T-cell (primary cell): ENCODE measurements at regions not wholly inside any gene's neighbourhood (a gene's known extent, or its start where the extent isn't known, plus 50 kb on each side); places are given as distances from the start of the nearest gene placed in this dataset.

ENCODE experiments used
- ATAC-seq, 4 experiments: fragments of 200-7000 bp in 3 of 4; fragments of 150-1000 bp in 1 of 4; cut with Tn5 transposase; replicated peaks in 1 of 4; 1 replicate in 3 of 4; 2 replicates in 1 of 4; pipeline ENCODE4 v1.10.0; 2021; ENCODE audit warnings: moderate library complexity in 3 of 4, mild to moderate bottlenecking in 2 of 4, moderate number of reproducible peaks in 1 of 4
- CTCF ChIA-PET, 2 donors: fragments of 300-600 bp; sonication (Branson Sonifier 250); formaldehyde crosslinking; loops; one replicate each; lab custom pipeline; 2022; ENCODE audit warnings: antibody characterized with exemption in 2 of 2; lab: Charles Lee
- POLR2A ChIA-PET, 2 donors: fragments of 300-600 bp; sonication (Branson Sonifier 250); formaldehyde crosslinking; loops; one replicate each; lab custom pipeline; 2022; ENCODE audit warnings: antibody characterized with exemption in 2 of 2; lab: Charles Lee
- DNase-seq, 35 experiments: peaks; one replicate each; pipeline versions ENCODE4 v3.0.0 to v3.0.0-alpha.2; 2013 to 2023
- H3K27ac ChIP-seq: one replicate; pipeline ENCODE4 v1.5.1; 2013; ENCODE audit warnings: low read length
- H3K27me3 ChIP-seq, 2 experiments: replicated peaks in 1 of 2; 1 replicate in 1 of 2; 2 replicates in 1 of 2; pipeline versions ENCODE4 v1.6.1 to v1.7.0; 2013; ENCODE audit warnings: low read length in 1 of 2, mixed read lengths in 1 of 2; ENCODE audit not compliant: control insufficient read depth in 2 of 2, insufficient read depth in 2 of 2; ENCODE audit errors: extremely low read depth in 1 of 2
- H3K36me3 ChIP-seq, 2 donors: 1 replicate in 1 of 2; 2 replicates in 1 of 2; pipeline versions ENCODE4 v1.6.1 to v1.7.0; 2013; ENCODE audit warnings: low read length in 1 of 2; ENCODE audit not compliant: control insufficient read depth in 2 of 2, insufficient read depth in 1 of 2; ENCODE audit errors: extremely low read depth in 1 of 2
- H3K4me1 ChIP-seq, 2 experiments: 1 replicate in 1 of 2; 2 replicates in 1 of 2; pipeline versions ENCODE4 v1.6.1 to v1.7.0; 2013; ENCODE audit warnings: low read length in 2 of 2, mixed read lengths in 1 of 2; ENCODE audit not compliant: insufficient read depth in 2 of 2, control insufficient read depth in 1 of 2; ENCODE audit errors: extremely low read depth in 1 of 2
- H3K4me3 ChIP-seq, 2 donors: 1 replicate in 1 of 2; 2 replicates in 1 of 2; pipeline versions ENCODE4 v1.5.1 to v1.7.0; 2013; ENCODE audit warnings: mild to moderate bottlenecking in 2 of 2, low read length in 1 of 2, moderate library complexity in 1 of 2; ENCODE audit not compliant: control insufficient read depth in 1 of 2; ENCODE audit errors: extremely low read depth in 1 of 2
- H3K9me3 ChIP-seq: 2 replicates; pipeline ENCODE4 v1.7.0; 2013
- H3K27ac Mint-ChIP-seq, 2 donors: one replicate each; pipeline ENCODE4 v1.8.0; 2020 to 2021; ENCODE audit warnings: mild to moderate bottlenecking in 2 of 2, mixed read lengths in 2 of 2
- H3K27me3 Mint-ChIP-seq, 2 donors: one replicate each; pipeline ENCODE4 v1.8.0; 2021 to 2022; ENCODE audit warnings: mixed read lengths in 2 of 2
- H3K36me3 Mint-ChIP-seq: one replicate; pipeline ENCODE4 v1.8.0; 2021; ENCODE audit warnings: mixed read lengths
- H3K4me1 Mint-ChIP-seq, 3 donors: one replicate each; pipeline ENCODE4 v1.8.0; 2020 to 2022; ENCODE audit warnings: mixed read lengths in 3 of 3, mild to moderate bottlenecking in 1 of 3
- H3K4me3 Mint-ChIP-seq, 3 donors: one replicate each; pipeline ENCODE4 v1.8.0; 2020 to 2022; ENCODE audit warnings: mild to moderate bottlenecking in 3 of 3, mixed read lengths in 3 of 3, moderate library complexity in 3 of 3
- H3K9me3 Mint-ChIP-seq, 3 donors: one replicate each; pipeline ENCODE4 v1.8.0; 2020 to 2022; ENCODE audit warnings: mixed read lengths in 3 of 3
- WGBS: methylation state at CpG from one replicate; pipeline ENCODE4 v1.1.5; 2013; ENCODE audit warnings: missing lambda C conversion rate; ENCODE audit not compliant: insufficient coverage; 5-methylcytosine and 5-hydroxymethylcytosine counted together

- Histone ChIP-seq H3K27me3 (no peaks in the 10 kb centered on the region), H3K4me1 (no peaks in the 10 kb centered on the region), H3K4me3 (no peak overlapping the region), H3K9me3 (no peaks in the 10 kb centered on the region), H3K27ac (no peak overlapping the region), H3K36me3 (no peaks in the 10 kb centered on the region)
- Mint-ChIP-seq H3K27ac (no peak overlapping the region), H3K27me3 (peaks cover 0 to 8% of the 10 kb centered on the region in 2 donors), H3K4me1 (no peaks in the 10 kb centered on the region), H3K9me3 (peaks cover 0 to 9% (median 2%) of the 10 kb centered on the region in 3 donors), H3K4me3 (no peak overlapping the region), H3K36me3 (no peaks in the 10 kb centered on the region)
- 100% methylated on average over 1 of the region's 1 CpG for WGBS
- ATAC-seq: no peak
- ChIA-PET POLR2A (no interaction called here), CTCF (no interaction called here)
- DNase-seq: no peak
These were observed 444.9 kb downstream of the RAPGEF2 start for GRCh38 chr4:159547645-159548308.

GRCh38 chr4:159549098-159549518, 446.2 kb downstream of the RAPGEF2 start:
- POLR2A ChIA-PET: interaction anchor here in 1 of 2 donors (0.6 kb wide), 1 partner anchor 13 kb away, joined by 3 read pairs; no protein-coding TSS in a partner anchor

GRCh38 chr4:159551281-159551680, 448.4 kb downstream of the RAPGEF2 start:
- Histone ChIP-seq H3K36me3 (no peaks in the 10 kb centered on the region), H3K4me1 (no peaks in the 10 kb centered on the region), H3K9me3 (no peaks in the 10 kb centered on the region), H3K27ac (no peak overlapping the region), H3K4me3 (no peak overlapping the region), H3K27me3 (no peaks in the 10 kb centered on the region)
- Mint-ChIP-seq H3K4me3 (no peak overlapping the region), H3K27ac (no peak overlapping the region), H3K9me3 (peaks cover 0 to 4% (median 0%) of the 10 kb centered on the region in 3 donors), H3K27me3 (peaks cover 0 to 4% of the 10 kb centered on the region in 2 donors), H3K4me1 (no peaks in the 10 kb centered on the region), H3K36me3 (no peaks in the 10 kb centered on the region)
- DNase-seq: no peak
- WGBS: no CpG with 5 or more reads among the region's 1 CpG
- ChIA-PET POLR2A (no interaction called here), CTCF (no interaction called here)
- no peak for ATAC-seq

More at GRCh38 chr4:159549098-159549518, 446.2 kb downstream of the RAPGEF2 start:
- peaks cover 0 to 4% of the 10 kb centered on the region in 2 donors for H3K27me3 Mint-ChIP-seq
- no peak for ATAC-seq
- peaks cover 0 to 4% (median 2%) of the 10 kb centered on the region in 3 donors for H3K9me3 Mint-ChIP-seq
- H3K4me3 Mint-ChIP-seq: no peak overlapping the region
- no peaks in the 10 kb centered on the region for H3K4me1 Mint-ChIP-seq
- 85% methylated on average over 2 of the region's 2 CpGs for WGBS
- H3K4me1 ChIP-seq: no peaks in the 10 kb centered on the region
- no peak overlapping the region for H3K27ac ChIP-seq
- no peak overlapping the region for H3K4me3 ChIP-seq
- H3K27ac Mint-ChIP-seq: no peak overlapping the region
- H3K36me3 Mint-ChIP-seq: no peaks in the 10 kb centered on the region
- H3K9me3 ChIP-seq: no peaks in the 10 kb centered on the region
- CTCF ChIA-PET: no interaction called here
- H3K36me3 ChIP-seq: no peaks in the 10 kb centered on the region
- DNase-seq: no peak
- no peaks in the 10 kb centered on the region for H3K27me3 ChIP-seq

- Histone ChIP-seq H3K27ac (no peak overlapping the region), H3K4me3 (no peak overlapping the region), H3K27me3 (no peaks in the 10 kb centered on the region), H3K4me1 (no peaks in the 10 kb centered on the region), H3K36me3 (no peaks in the 10 kb centered on the region), H3K9me3 (no peaks in the 10 kb centered on the region)
- no peaks in the 10 kb centered on the region for H3K4me1 Mint-ChIP-seq
- no peak overlapping the region for H3K4me3 Mint-ChIP-seq
- POLR2A ChIA-PET: no interaction called here
- peaks cover 0 to under 1% (median 0%) of the 10 kb centered on the region in 3 donors for H3K9me3 Mint-ChIP-seq
- WGBS: 90% methylated on average over 2 of the region's 4 CpGs
- CTCF ChIA-PET: no interaction called here
- peaks cover 0 to 4% of the 10 kb centered on the region in 2 donors for H3K27me3 Mint-ChIP-seq
- DNase-seq: no peak
- ATAC-seq: no peak
- H3K27ac Mint-ChIP-seq: no peak overlapping the region
- H3K36me3 Mint-ChIP-seq: no peaks in the 10 kb centered on the region
These were observed 450.3 kb downstream of the RAPGEF2 start for GRCh38 chr4:159552979-159553768.

GRCh38 chr4:159555873-159556272, 453.0 kb downstream of the RAPGEF2 start:
- no peak overlapping the region for H3K27ac Mint-ChIP-seq
- no peaks in the 10 kb centered on the region for H3K36me3 Mint-ChIP-seq
- ATAC-seq (no peak), DNase-seq (no peak)
- ChIA-PET CTCF (interaction anchor here in 1 of 2 donors (0.6 kb wide), 1 partner anchor 67 kb away, joined by 3 read pairs; no protein-coding TSS in a partner anchor), POLR2A (no interaction called here)
- Histone ChIP-seq H3K4me3 (no peak overlapping the region), H3K9me3 (no peaks in the 10 kb centered on the region), H3K4me1 (no peaks in the 10 kb centered on the region), H3K27ac (no peak overlapping the region), H3K36me3 (no peaks in the 10 kb centered on the region), H3K27me3 (no peaks in the 10 kb centered on the region)
- H3K4me1 Mint-ChIP-seq: no peaks in the 10 kb centered on the region
- no peak overlapping the region for H3K4me3 Mint-ChIP-seq
- H3K27me3 Mint-ChIP-seq: no peaks in the 10 kb centered on the region
- peaks cover 0 to 5% (median 0%) of the 10 kb centered on the region in 3 donors for H3K9me3 Mint-ChIP-seq

GRCh38 chr4:159562366-159562765, 459.5 kb downstream of the RAPGEF2 start:
- no peaks in the 10 kb centered on the region for H3K4me1 ChIP-seq
- H3K36me3 Mint-ChIP-seq: no peaks in the 10 kb centered on the region
- no peak overlapping the region for H3K27ac ChIP-seq
- no peak overlapping the region for H3K27ac Mint-ChIP-seq
- no peak overlapping the region for H3K4me3 ChIP-seq
- no CpG with 5 or more reads among the region's 1 CpG for WGBS
- no peak for DNase-seq
- H3K4me1 Mint-ChIP-seq: no peaks in the 10 kb centered on the region
- POLR2A ChIA-PET: no interaction called here
- H3K4me3 Mint-ChIP-seq: no peak overlapping the region
- no peaks in the 10 kb centered on the region for H3K27me3 ChIP-seq
- CTCF ChIA-PET: no interaction called here
- peaks cover 2 to 28% (median 4%) of the 10 kb centered on the region in 3 donors for H3K9me3 Mint-ChIP-seq
- no peak for ATAC-seq
- H3K27me3 Mint-ChIP-seq: no peaks in the 10 kb centered on the region
- no peaks in the 10 kb centered on the region for H3K36me3 ChIP-seq
- H3K9me3 ChIP-seq: no peaks in the 10 kb centered on the region
